ENCODE measurements at regions not wholly inside any gene's neighbourhood (a gene's known extent, or its start where the extent isn't known, plus 50 kb on each side); places are given as distances from the start of the nearest gene placed in this dataset.

- TF ChIP-seq EZH2phosphoT487 (IDR thresholded peaks at IDR 0.05; ENCODE audit: low read depth, severe bottlenecking, unreplicated experiment) (no peak), EZH2 (IDR thresholded peaks at IDR 0.05; ENCODE audit: borderline replicate concordance) (no peak)
- TF ChIP-seq, protein P1, sequence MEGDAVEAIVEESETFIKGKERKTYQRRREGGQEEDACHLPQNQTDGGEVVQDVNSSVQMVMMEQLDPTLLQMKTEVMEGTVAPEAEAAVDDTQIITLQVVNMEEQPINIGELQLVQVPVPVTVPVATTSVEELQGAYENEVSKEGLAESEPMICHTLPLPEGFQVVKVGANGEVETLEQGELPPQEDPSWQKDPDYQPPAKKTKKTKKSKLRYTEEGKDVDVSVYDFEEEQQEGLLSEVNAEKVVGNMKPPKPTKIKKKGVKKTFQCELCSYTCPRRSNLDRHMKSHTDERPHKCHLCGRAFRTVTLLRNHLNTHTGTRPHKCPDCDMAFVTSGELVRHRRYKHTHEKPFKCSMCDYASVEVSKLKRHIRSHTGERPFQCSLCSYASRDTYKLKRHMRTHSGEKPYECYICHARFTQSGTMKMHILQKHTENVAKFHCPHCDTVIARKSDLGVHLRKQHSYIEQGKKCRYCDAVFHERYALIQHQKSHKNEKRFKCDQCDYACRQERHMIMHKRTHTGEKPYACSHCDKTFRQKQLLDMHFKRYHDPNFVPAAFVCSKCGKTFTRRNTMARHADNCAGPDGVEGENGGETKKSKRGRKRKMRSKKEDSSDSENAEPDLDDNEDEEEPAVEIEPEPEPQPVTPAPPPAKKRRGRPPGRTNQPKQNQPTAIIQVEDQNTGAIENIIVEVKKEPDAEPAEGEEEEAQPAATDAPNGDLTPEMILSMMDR (IDR thresholded peaks at IDR 0.05; ENCODE audit: poor library complexity): no peak
These were observed 867.2 kb downstream of the CCSER2 start for GRCh38 chr10:85195596-85195995.
